GM18870 (cell line): ENCODE measurements at regions not wholly inside any gene's neighbourhood (a gene's known extent, or its start where the extent isn't known, plus 50 kb on each side); places are given as distances from the start of the nearest gene placed in this dataset.
"Not testable (repeated sequence)": the region's sequence is repeated elsewhere in the genome, so short reads cannot be mapped to it uniquely, and the experiment has no call there.

Experiments
- ATAC-seq: cut with Tn5 transposase; IDR thresholded peaks from one replicate; pipeline ENCODE4 v1.9.1; 2021; ENCODE audit warnings: moderate library complexity; ENCODE audit not compliant: unreplicated experiment

GRCh38 chr2:190742431-190742830 lies 93.5 kb downstream of the NAB1 start:
- no peak for ATAC-seq

- ATAC-seq: no peak
Measured at GRCh38 chr2:190744041-190744440, 95.2 kb downstream of the NAB1 start.

DNA sequence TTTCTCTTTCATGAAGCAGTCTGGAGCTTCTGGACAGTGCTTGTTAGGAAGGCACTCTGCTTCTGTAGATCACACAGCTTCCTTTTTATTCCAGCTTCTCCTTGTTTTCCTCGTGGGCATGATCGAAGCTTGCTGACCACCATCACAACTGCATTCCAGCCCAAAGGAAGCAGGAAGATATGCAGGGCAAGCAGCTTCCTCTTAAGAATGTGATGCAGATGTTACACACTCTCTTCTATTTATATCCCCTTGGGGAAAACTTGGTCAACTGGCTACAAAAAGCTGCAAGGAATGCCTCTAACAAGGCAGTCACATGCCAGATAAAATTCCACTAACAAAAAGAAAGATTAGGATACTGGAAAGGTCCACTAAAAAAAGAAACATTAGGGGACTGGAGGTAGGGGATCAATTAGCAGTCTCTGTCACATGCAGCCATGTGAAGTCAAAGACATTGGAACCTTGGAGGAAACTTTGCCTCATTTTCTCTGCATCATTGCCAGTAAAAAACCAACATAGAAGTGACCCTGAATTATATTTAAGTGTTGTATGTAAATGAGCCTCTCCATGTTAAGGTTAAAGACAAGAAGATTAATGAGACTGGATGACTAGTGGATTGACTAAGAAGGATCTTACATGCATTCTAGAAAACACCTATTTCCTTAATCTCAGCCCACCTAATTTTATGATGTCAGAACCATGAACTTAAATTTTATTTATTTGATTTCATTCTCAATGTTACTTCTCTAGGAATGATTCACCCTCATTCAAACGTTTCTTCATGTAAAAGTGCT lies 98.3 kb downstream of the NAB1 start:
- no peak for ATAC-seq

DNA sequence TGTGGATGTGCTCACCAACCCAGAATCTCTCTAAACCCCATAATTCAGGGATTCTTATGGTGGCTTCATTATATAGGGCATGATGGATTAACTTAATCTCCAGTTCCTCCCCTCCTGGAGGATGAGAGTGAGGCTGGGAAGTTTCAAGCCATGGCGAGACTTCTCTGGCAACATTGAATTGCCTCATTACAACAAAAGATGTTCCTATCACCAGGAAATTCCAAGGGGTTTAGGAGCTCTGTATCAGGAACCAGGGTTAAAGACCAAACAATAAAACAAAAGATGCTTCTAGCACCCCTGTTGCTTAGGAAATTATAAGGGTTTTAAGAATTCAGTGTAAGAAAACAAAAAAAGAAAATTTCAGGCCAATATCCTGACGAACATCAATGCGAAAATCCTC lies 100.1 kb downstream of the NAB1 start:
- ATAC-seq: no peak

GRCh38 chr2:190755772-190756415 lies 107.0 kb downstream of the NAB1 start:
- ATAC-seq: no peak

GRCh38 chr2:190759749-190760213 lies 110.9 kb downstream of the NAB1 start:
- ATAC-seq: no peak

DNA sequence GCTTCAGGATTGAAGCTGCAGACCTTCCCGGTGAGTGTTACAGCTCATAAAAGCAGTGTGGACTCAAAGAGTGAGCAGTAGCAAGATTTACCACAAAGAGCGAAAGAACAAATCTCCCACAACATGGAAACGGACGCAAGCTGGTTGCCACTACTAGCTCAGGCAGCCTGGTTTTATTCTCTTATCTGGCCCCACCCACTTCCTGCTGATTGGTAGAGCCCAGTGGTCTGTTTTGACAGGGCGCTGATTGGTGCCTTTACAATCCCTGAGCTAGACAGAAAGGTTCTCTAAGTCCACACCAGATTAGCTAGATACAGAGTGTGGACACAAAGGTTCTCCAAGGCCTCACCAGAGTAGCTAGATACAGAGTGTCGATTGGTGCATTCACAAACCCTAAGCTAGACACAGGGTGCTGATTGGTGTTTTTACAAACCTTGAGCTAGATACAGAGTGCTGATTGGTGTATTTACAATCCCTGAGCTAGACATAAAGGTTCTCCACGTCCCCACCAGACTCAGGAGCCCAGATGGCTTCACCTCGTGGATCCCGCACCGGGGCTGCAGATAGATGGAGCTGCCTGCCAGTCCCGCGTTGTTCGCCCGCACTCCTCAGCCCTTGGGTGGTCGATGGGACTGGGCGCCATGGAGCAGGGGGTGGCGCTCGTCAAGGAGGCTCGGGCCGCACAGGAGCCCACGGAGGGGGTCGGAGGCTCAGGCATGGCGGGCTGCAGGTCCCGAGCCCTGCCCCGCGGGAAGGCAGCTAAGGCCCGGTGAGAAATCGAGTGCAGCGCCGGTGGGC lies 111.7 kb downstream of the NAB1 start:
- ATAC-seq: not testable (repeated sequence)

GRCh38 chr2:190761216-190761615 lies 112.3 kb downstream of the NAB1 start:
- not testable (repeated sequence) for ATAC-seq

DNA sequence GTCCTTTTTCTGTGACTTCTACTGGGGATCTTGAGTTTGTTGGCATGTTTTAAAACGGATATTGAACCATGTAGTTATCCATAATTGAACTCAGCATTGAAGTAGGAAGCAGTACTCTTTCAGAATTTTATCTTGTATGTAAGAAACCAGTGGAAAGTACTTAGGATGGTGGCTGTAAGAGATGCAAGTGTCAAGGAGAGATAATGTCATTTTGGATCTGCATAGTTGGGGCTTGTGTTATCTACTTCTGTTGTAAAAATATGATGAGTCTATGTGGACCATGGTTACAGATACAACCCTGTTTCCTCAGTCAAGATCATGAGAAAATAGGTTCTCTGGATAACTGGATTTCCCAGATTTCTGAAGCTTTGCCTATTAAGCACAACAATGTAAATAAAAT lies 113.7 kb downstream of the NAB1 start:
- no peak for ATAC-seq

- no peak for ATAC-seq
Measured at GRCh38 chr2:190763100-190763499, 114.2 kb downstream of the NAB1 start.

DNA sequence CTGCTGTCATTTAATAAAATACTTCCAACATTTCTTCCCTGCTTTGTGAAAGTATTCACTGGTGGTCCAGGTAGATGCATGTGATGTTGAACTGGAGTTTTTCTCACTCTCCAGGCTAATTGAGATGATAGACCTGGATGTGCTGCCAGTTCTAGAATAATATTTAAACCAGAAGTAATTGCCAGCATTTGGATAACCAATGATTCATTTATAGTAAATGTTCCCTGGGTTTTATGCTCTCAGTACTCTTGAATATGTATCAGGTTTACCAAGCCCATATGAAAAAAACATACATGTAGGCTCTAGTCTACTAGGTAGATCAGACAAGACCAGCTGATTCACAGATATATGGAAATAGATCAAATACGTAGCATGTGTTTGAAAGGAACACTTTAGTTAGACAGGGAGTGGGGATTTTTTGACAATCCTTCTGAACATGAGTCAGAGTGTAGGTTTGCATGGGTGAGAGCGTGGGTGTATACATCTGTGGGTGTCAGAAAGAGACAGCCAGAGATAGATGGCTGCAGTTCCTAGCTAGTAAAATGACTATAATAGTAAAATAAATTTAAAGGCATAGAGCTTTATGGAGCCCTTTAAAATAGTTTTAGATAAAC lies 115.1 kb downstream of the NAB1 start:
- ATAC-seq: peak; percentile 50

- no peak for ATAC-seq
Measured at GRCh38 chr2:190765386-190766173, 115.0 kb upstream of the GLS start.

DNA sequence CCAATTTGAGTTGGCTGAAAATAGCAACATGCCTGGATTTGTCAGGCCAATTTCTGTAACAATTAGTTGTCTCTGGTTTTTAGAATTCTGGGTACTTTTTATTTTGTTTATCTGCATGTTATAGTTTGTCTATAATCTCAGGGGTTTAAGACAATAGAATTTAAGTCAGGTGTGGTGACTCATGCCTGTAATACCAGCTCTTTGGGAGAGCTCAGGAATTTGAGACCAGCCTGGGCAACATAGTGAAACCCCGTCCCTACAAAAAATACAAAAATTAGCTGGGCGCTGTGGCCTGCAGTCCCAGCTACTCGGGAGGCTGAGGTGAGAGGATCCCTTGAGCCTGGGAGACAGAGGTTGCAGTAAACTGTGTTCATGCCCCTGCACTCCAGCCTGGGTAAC lies 114.4 kb upstream of the GLS start:
- ATAC-seq: no peak

- ATAC-seq: no peak
Measured at GRCh38 chr2:190766595-190766994, 114.0 kb upstream of the GLS start.

DNA sequence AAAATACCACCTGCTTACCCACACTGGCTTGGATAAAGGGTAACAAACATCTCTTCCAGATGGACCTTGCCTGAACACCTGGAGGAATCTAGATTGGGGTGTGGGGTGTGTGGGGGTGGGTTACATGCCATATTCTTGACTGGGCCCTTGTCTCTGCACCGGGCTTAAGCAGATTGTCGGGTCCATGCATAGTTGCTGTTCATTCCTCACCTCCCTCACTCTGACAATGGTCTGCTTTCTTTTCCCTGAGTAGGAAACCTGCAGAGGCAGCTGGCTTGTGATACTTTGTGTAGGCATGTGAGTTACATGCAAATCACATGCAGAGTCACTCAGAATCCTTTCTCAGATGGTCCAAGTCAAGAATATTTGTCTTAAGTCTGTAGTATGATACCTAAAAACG lies 112.8 kb upstream of the GLS start:
- ATAC-seq: no peak

- no peak for ATAC-seq
Measured at GRCh38 chr2:190769258-190769657, 111.4 kb upstream of the GLS start.

DNA sequence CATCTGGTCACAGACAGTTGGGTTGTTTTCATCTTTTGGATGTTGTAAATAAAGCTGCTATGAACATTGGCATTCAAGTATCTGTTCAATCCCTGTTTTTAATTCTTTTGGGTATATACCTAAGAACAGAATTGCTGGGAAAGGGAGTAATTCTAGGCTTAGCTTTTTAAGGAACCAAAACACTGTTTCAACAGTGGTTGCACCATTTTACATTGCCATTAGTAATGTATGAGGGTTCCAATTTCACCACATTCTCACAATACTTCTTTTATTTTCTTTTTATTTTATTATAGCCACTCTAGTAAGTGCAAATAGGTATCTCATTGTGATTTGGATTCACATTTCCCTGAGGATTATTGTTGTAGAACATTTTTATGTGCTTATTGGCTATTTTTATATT lies 108.9 kb upstream of the GLS start:
- ATAC-seq: no peak

- no peak for ATAC-seq
Measured at GRCh38 chr2:190780594-190780993, 100.0 kb upstream of the GLS start.

- no peak for ATAC-seq
Measured at GRCh38 chr2:190781604-190782198, 98.9 kb upstream of the GLS start.

- ATAC-seq: no peak
Measured at GRCh38 chr2:190782264-190782663, 98.4 kb upstream of the GLS start.
